GM23338 (cell line): ENCODE measurements at regions not wholly inside any gene's neighbourhood (a gene's known extent, or its start where the extent isn't known, plus 50 kb on each side); places are given as distances from the start of the nearest gene placed in this dataset.

Source experiments
- ATAC-seq: fragments of 200-7000 bp; cut with Tn5 transposase; 3 replicates; pipeline ENCODE4 v1.9.1; 2020
- DNase-seq: peaks from one replicate; pipeline ENCODE4 v3.0.0-alpha.2; 2015; ENCODE audit warnings: low spot score
- H2AFZ ChIP-seq: fragments of 200-600 bp; sonication (generic); 2 replicates; pipeline ENCODE4 v1.8.0; 2016; ENCODE audit warnings: antibody characterized with exemption, mild to moderate bottlenecking, moderate library complexity
- H3F3A ChIP-seq: fragments of 200-600 bp; sonication (generic); replicated peaks from 2 replicates; pipeline ENCODE4 v1.8.0; 2017; ENCODE audit warnings: antibody characterized with exemption, mixed run types, low read depth
- H3K27ac ChIP-seq: fragments of 200-600 bp; sonication (generic); 2 replicates; pipeline ENCODE4 v1.6.1; 2016; ENCODE audit warnings: low read depth
- H3K27me3 ChIP-seq: fragments of 200-600 bp; sonication (generic); 2 replicates; pipeline ENCODE4 v1.8.0; 2016; ENCODE audit warnings: mild to moderate bottlenecking, mixed run types, moderate library complexity; ENCODE audit not compliant: insufficient read depth
- H3K36me3 ChIP-seq: fragments of 200-600 bp; sonication (generic); 2 replicates; pipeline ENCODE4 v1.8.0; 2016; ENCODE audit warnings: mild to moderate bottlenecking; ENCODE audit not compliant: insufficient read depth
- H3K4me1 ChIP-seq: fragments of 200-600 bp; sonication (generic); 2 replicates; pipeline ENCODE4 v1.8.0; 2016; ENCODE audit warnings: mild to moderate bottlenecking, moderate library complexity; ENCODE audit not compliant: insufficient read depth
- H3K4me2 ChIP-seq: fragments of 200-600 bp; sonication (generic); 2 replicates; pipeline ENCODE4 v1.7.1; 2017; ENCODE audit warnings: mixed run types
- H3K4me3 ChIP-seq: fragments of 200-600 bp; sonication (generic); 2 replicates; pipeline ENCODE4 v1.6.1; 2016; ENCODE audit warnings: mixed run types
- H3K79me2 ChIP-seq: fragments of 200-600 bp; sonication (generic); replicated peaks from 2 replicates; pipeline ENCODE4 v1.8.0; 2017; ENCODE audit warnings: mild to moderate bottlenecking; ENCODE audit not compliant: insufficient read depth
- H3K9me2 ChIP-seq: fragments of 200-600 bp; sonication (generic); 2 replicates; pipeline ENCODE4 v1.8.0; 2017; ENCODE audit not compliant: insufficient read depth
- H4K20me1 ChIP-seq: fragments of 200-600 bp; sonication (generic); replicated peaks from 2 replicates; pipeline ENCODE4 v1.8.0; 2017; ENCODE audit warnings: mild to moderate bottlenecking; ENCODE audit not compliant: insufficient read depth
- H3K27ac Mint-ChIP-seq: 2 replicates; pipeline ENCODE4 v1.8.0; 2020; ENCODE audit warnings: inconsistent platforms, mild to moderate bottlenecking, moderate library complexity, mixed read lengths
- H3K27me3 Mint-ChIP-seq: 3 replicates; pipeline ENCODE4 v1.8.0; 2022; ENCODE audit warnings: low read depth, mild to moderate bottlenecking, moderate library complexity, mixed read lengths, inconsistent platforms; ENCODE audit not compliant: insufficient read depth, poor library complexity
- H3K36me3 Mint-ChIP-seq: 3 replicates; pipeline ENCODE4 v1.8.0; 2021; ENCODE audit warnings: low read depth, mild to moderate bottlenecking, inconsistent platforms, moderate library complexity, mixed read lengths
- H3K4me1 Mint-ChIP-seq: 3 replicates; pipeline ENCODE4 v1.8.0; 2020; ENCODE audit warnings: mild to moderate bottlenecking, inconsistent platforms, mixed read lengths
- H3K4me3 Mint-ChIP-seq: 3 replicates; pipeline ENCODE4 v1.8.0; 2021; ENCODE audit warnings: moderate library complexity, mild to moderate bottlenecking, inconsistent platforms, mixed read lengths
- H3K9me3 Mint-ChIP-seq: 3 replicates; pipeline ENCODE4 v1.8.0; 2020; ENCODE audit warnings: moderate library complexity, mild to moderate bottlenecking, inconsistent platforms, mixed read lengths
- CREB1 ChIP-seq: fragments of 250-450 bp; sonication (Bioruptor Pico); IDR thresholded peaks from 2 replicates; pipeline ENCODE4 v1.5.0; 2020; ENCODE audit warnings: low read depth, mild to moderate bottlenecking, moderate library complexity
- ETS1 ChIP-seq: IDR thresholded peaks from 2 replicates; pipeline ENCODE4 v1.6.1; 2016; ENCODE audit warnings: antibody characterized with exemption
- EZH2 ChIP-seq: fragments of 200-600 bp; sonication (generic); IDR thresholded peaks from one replicate; pipeline ENCODE4 v1.8.0; 2017; ENCODE audit warnings: antibody characterized with exemption, mild to moderate bottlenecking, low read depth; ENCODE audit not compliant: unreplicated experiment
- EZH2phosphoT487 ChIP-seq: fragments of 200-600 bp; sonication (generic); IDR thresholded peaks from one replicate; pipeline ENCODE4 v1.8.1; 2018; ENCODE audit warnings: antibody characterized with exemption; ENCODE audit not compliant: unreplicated experiment
- JUNB ChIP-seq: IDR thresholded peaks from one replicate; pipeline ENCODE4 v1.6.1; 2016; ENCODE audit warnings: antibody characterized with exemption; ENCODE audit not compliant: unreplicated experiment
- POLR2AphosphoS5 ChIP-seq: IDR thresholded peaks from 2 replicates; pipeline ENCODE4 v1.6.1; 2016; ENCODE audit warnings: antibody characterized with exemption, low read depth
- STAT1 ChIP-seq: IDR thresholded peaks from one replicate; pipeline ENCODE4 v1.6.1; 2016; ENCODE audit warnings: antibody characterized with exemption; ENCODE audit not compliant: unreplicated experiment
- ZNF462 ChIP-seq: fragments of 250-450 bp; sonication (Bioruptor Pico); IDR thresholded peaks from 2 replicates; pipeline ENCODE4 v1.5.0; 2020; ENCODE audit warnings: mild to moderate bottlenecking, moderate library complexity

GRCh38 chr4:67328393-67328792 lies 216.9 kb downstream of the CENPC start:
- DNase-seq (no peak), ATAC-seq (no peak)
- Mint-ChIP-seq H3K4me3 (no peak overlapping the region), H3K9me3 (peaks cover 13% of the 10 kb centered on the region), H3K27me3 (no peaks in the 10 kb centered on the region), H3K27ac (no peak overlapping the region), H3K4me1 (peaks cover 17% of the 10 kb centered on the region), H3K36me3 (peaks cover 4% of the 10 kb centered on the region; the same call in 2 of the 3 replicates)
- Histone ChIP-seq H3K27me3 (no peaks in the 10 kb centered on the region), H3K4me1 (peaks cover 3% of the 10 kb centered on the region; the same call in 1 of the 2 replicates), H3K36me3 (no peaks in the 10 kb centered on the region), H3K27ac (no peak overlapping the region), H4K20me1 (no peaks in the 10 kb centered on the region), H2AFZ (no peak overlapping the region), H3K4me3 (no peak overlapping the region), H3F3A (no peaks in the 10 kb centered on the region), H3K4me2 (no peak overlapping the region), H3K9me2 (no peaks in the 10 kb centered on the region), H3K79me2 (no peaks in the 10 kb centered on the region)
- TF ChIP-seq POLR2AphosphoS5 (no peak), STAT1 (no peak), CREB1 (CRISPR knock-in tag) (no peak), ZNF462 (CRISPR knock-in tag) (no peak), ETS1 (no peak), EZH2 (no peak), JUNB (no peak), EZH2phosphoT487 (no peak)
